Cardiac muscle cell (in vitro differentiated cells and primary cell): ENCODE measurements at regions not wholly inside any gene's neighbourhood (a gene's known extent, or its start where the extent isn't known, plus 50 kb on each side); places are given as distances from the start of the nearest gene placed in this dataset.

ENCODE experiments used
- DNase-seq, 2 donors: peaks; one replicate each; pipeline versions ENCODE4 v3.0.0 to v3.0.0-alpha.2; 2010 to 2017; ENCODE audit warnings: low read depth in 1 of 2, low spot score in 1 of 2
- H3K27ac ChIP-seq: fragments of 200-600 bp; sonication (generic); 2 replicates; pipeline ENCODE4 v1.5.1; 2016
- H3K27me3 ChIP-seq: fragments of 200-600 bp; sonication (generic); 2 replicates; pipeline ENCODE4 v1.6.0; 2016; ENCODE audit warnings: control low read depth
- H3K36me3 ChIP-seq: fragments of 200-600 bp; sonication (generic); 2 replicates; pipeline ENCODE4 v1.5.1; 2016; ENCODE audit warnings: control low read depth
- H3K4me1 ChIP-seq: fragments of 200-600 bp; sonication (generic); 2 replicates; pipeline ENCODE4 v1.8.1; 2017; ENCODE audit warnings: low read depth, mild to moderate bottlenecking, mixed run types
- H3K4me3 ChIP-seq: fragments of 200-600 bp; sonication (generic); 2 replicates; pipeline ENCODE4 v1.5.1; 2016; ENCODE audit warnings: mild to moderate bottlenecking
- H3K9me3 ChIP-seq: fragments of 200-600 bp; sonication (generic); 2 replicates; pipeline ENCODE4 v1.5.1; 2017; ENCODE audit warnings: low read depth, mild to moderate bottlenecking, control low read depth
- CTCF ChIP-seq: IDR thresholded peaks from 2 replicates; pipeline ENCODE4 v1.5.1; 2012; ENCODE audit warnings: low read depth, mild to moderate bottlenecking, low read length

DNA sequence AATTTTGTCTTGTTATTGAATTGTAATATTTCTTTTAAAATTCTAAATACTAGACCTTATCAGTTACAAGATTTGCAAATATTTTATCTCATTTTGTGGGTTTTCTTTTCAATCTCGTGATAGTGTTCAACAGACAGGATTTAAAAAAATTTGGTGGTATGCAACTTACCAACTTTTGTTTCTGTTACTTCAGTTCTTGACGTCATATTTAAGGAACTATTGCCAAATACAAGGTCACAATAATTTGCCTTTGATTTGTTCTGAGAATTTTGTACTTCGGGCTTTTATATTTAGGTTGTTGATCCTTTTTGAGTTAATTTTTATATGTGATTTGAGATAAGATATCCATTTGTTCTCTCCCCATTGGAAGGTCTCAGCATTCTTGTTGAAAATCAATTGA is 876.6 kb downstream of the DCDC2C start:
- Histone ChIP-seq H3K9me3 (no peaks in the 10 kb centered on the region), H3K27me3 (no peaks in the 10 kb centered on the region), H3K36me3 (no peaks in the 10 kb centered on the region), H3K4me3 (no peak overlapping the region), H3K4me1 (no peaks in the 10 kb centered on the region), H3K27ac (no peak overlapping the region)
- no peak for DNase-seq
- TF ChIP-seq CTCF: no peak

GRCh38 chr2:4585057-4585635 is 881.8 kb downstream of the DCDC2C start:
- no peaks in the 10 kb centered on the region for H3K27me3 ChIP-seq
- TF ChIP-seq CTCF: no peak
- no peaks in the 10 kb centered on the region for H3K4me1 ChIP-seq
- H3K36me3 ChIP-seq: no peaks in the 10 kb centered on the region
- no peak overlapping the region for H3K27ac ChIP-seq
- H3K4me3 ChIP-seq: no peak overlapping the region
- DNase-seq: no peak
- no peaks in the 10 kb centered on the region for H3K9me3 ChIP-seq

- no peaks in the 10 kb centered on the region for H3K9me3 ChIP-seq
- no peaks in the 10 kb centered on the region for H3K27me3 ChIP-seq
- H3K4me3 ChIP-seq: no peak overlapping the region
- H3K4me1 ChIP-seq: no peaks in the 10 kb centered on the region
- TF ChIP-seq CTCF: no peak
- H3K27ac ChIP-seq: no peak overlapping the region
- no peak for DNase-seq
- no peaks in the 10 kb centered on the region for H3K36me3 ChIP-seq
Observed at GRCh38 chr2:4588606-4589005, 885.2 kb downstream of the DCDC2C start.

- Histone ChIP-seq H3K4me3 (no peak overlapping the region), H3K4me1 (no peaks in the 10 kb centered on the region), H3K27me3 (no peaks in the 10 kb centered on the region), H3K9me3 (no peaks in the 10 kb centered on the region), H3K27ac (no peak overlapping the region), H3K36me3 (no peaks in the 10 kb centered on the region)
- no peak for DNase-seq
- TF ChIP-seq CTCF: no peak
Observed at GRCh38 chr2:4591261-4591660, 887.9 kb downstream of the DCDC2C start.

GRCh38 chr2:4597400-4597799 is 894.0 kb downstream of the DCDC2C start:
- DNase-seq: no peak
- no peaks in the 10 kb centered on the region for H3K9me3 ChIP-seq
- no peak overlapping the region for H3K27ac ChIP-seq
- no peaks in the 10 kb centered on the region for H3K36me3 ChIP-seq
- H3K4me3 ChIP-seq: no peak overlapping the region
- no peak for TF ChIP-seq CTCF
- H3K27me3 ChIP-seq: no peaks in the 10 kb centered on the region
- no peaks in the 10 kb centered on the region for H3K4me1 ChIP-seq

GRCh38 chr2:4604767-4605166 is 901.4 kb downstream of the DCDC2C start:
- Histone ChIP-seq H3K9me3 (no peaks in the 10 kb centered on the region), H3K4me3 (no peak overlapping the region), H3K36me3 (no peaks in the 10 kb centered on the region), H3K4me1 (no peaks in the 10 kb centered on the region), H3K27ac (no peak overlapping the region), H3K27me3 (no peaks in the 10 kb centered on the region)
- no peak for DNase-seq
- no peak for TF ChIP-seq CTCF
